HG02870 (cell line): ENCODE measurements at regions not wholly inside any gene's neighbourhood (a gene's known extent, or its start where the extent isn't known, plus 50 kb on each side); places are given as distances from the start of the nearest gene placed in this dataset.

Source experiments
- ATAC-seq: cut with Tn5 transposase; IDR thresholded peaks from one replicate; pipeline ENCODE4 v1.9.1; 2021; ENCODE audit warnings: mild to moderate bottlenecking, moderate library complexity; ENCODE audit not compliant: unreplicated experiment

DNA sequence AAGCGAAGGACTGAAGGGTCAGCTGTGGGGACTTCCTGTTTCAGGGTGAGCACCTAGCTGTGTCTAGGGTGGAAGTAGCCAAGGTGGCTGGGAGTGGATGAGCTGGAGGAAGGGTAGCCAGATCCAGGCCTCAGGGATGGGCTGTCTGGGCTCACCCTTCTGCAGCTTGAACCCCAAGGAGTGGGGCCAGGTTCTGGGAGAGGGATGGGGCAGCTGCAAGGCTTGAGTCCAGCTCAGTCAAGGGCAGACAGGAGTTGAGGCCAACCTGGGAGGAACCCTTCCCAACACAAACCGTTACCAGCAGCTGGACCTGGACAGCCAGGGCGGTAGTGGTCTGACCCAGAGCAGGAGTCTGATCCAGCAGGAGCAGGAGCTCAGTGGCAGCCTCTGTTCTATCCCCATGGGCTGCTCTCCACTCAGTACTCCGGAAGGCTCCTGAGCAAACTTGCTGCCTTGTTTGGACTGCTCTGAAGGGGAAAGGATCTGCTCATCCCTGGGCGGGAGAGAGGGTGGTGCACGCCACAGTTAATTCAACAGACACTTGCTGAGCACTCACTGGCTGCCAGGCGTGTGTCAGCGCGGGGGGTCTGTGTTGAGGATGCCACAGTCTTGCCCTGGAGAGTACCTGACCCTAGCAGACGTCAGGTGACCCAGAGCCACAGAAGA lies 53.8 kb upstream of the THY1 start:
- no peak for ATAC-seq

DNA sequence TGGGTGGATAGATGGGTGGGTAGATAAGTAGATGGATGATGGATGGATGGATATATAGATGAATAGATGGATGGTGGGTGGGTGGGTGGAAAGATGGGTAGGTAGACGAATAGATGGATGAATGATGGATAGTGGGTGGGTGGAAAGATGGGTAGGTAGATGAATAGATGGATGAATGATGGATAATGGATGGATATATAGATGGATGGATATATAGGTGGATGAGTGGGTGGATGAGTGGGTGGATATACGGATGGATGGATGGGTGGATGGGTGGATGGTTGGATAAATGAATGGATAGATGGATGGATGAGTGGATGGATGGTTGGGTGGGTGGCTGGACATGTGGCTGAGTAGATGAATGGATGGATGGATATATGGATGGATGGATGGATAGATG lies 53.1 kb upstream of the THY1 start:
- no peak for ATAC-seq

DNA sequence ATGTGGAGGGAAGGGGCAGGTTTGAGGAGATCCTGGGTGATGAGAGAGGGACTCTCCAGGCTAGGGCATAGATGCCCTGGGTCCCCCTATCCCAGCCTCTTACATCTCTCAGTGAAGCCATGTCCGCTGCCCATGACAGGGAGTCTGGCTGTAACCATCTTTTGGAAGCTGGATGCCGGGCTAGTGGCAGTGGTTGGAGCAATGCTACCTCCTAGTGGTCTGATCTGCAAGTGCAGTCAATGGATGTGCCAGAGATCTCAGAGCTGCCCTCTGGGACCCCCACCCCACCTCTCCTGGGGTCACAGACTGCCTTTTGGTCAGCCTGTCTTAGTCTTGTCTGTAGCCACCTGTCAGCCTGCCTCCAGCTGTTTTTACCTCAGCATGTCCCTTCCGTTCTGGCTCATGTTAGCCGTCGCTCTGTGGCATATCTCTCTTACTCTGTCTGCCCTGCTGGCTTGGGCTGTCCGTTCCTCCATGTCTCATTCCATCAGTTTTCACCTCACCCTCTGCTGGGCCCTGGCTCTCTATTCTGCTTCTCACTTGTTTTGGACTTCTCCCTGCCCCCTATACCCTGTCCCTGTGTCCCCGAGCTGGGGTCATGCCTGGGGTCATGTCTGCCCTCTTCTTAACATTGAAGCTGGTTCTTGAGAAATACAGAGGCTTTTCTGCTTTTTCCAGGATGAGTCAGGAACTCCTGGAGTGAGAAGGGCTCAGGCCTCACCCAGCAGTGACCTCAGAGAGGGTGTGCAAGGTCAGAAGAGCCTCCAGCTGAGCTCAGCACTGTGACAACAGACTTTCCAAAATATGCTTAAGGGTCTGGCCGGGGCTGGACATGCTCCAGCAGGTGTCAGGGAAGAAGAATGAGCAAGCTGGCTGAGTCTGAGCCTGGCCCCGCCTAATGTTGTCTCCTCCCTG lies 52.0 kb upstream of the THY1 start:
- no peak for ATAC-seq

DNA sequence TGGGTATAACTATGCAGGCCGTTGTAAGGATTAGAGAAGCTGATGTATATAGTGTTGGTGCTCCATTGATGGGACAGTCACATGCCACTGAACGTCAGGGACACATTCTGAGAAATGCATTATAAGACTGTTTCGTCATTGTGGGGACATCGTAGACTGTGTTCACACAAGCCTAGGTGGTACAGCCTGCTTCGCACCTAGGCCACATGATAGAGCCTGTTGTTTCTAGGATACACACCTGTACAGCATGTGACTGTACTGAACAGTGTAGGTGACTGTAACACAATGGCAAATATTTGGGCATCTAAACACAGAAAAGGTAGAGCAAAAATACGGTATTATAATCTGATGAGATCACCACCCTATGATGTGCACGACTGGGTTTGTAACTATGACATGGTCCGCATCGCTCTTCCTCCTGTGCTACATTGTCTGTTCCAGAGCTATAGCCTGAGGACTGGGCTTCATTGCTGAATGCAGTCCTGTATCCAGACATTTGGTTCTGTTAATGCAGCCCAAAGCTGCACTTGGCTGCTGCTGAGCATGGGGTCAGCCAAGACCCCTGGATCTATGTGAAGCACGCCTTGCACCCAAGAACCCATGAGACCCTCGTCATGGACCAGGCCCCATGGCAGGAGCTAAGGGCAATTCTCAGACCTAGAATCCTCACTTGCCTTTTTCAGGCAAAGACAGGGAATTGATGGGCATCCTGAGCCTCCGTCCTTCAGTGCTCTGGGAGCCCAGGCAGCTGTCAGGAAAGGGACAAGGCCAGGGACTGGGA lies 51.1 kb upstream of the THY1 start:
- ATAC-seq: no peak

DNA sequence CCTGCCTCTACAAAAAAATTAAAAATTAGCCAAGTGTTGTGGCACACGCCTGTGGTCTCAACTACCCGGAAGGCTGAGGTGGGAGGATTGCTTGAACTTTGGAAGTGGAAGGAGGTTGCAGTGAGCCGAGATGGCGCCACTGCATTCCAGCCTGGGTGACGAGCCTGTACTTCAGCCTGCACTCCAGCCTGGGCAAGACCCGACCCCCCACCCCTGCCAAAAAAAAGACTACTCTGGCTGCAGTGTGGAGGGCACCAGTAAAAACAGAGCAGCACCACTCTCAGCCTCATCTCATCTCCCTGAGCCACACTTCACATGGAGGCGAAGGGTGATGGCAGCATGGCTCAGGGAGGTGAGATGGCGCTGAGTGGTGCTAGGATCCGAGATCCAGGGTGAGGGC lies 50.3 kb upstream of the THY1 start:
- no peak for ATAC-seq

DNA sequence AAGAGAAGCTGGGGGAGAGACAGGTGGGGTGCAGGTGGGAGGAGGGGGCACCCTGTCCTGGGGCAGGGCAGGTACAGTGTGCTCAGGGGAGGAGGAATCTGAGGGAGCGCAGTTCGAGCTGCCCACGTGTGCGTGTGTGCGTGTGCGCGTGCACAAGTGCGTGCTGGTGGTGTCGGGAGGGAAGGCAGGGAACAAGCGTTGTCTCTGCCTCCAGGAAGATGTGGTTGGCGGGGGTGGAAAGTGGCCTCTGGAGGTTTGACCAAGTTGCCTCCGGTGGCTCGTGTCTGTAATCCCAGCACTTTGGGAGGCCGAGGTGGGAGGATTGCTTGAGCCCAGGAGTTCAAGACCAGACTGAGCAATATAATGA lies 49.9 kb upstream of the THY1 start:
- no peak for ATAC-seq
